Left ventricle myocardium inferior (tissue), 1 donor: ENCODE measurements at regions not wholly inside any gene's neighbourhood (a gene's known extent, or its start where the extent isn't known, plus 50 kb on each side); places are given as distances from the start of the nearest gene placed in this dataset.

Source experiments
- DNase-seq: peaks from one replicate; pipeline ENCODE4 v3.0.0-alpha.2; 2020
- H3K27ac ChIP-seq: fragments of 200-600 bp; replicated peaks from 2 replicates; pipeline ENCODE4 v1.8.0; 2021
- H3K27me3 ChIP-seq: fragments of 200-600 bp; 2 replicates; pipeline ENCODE4 v1.8.0; 2021; ENCODE audit warnings: low read depth
- H3K36me3 ChIP-seq: fragments of 200-600 bp; 2 replicates; pipeline ENCODE4 v1.8.0; 2021
- H3K4me1 ChIP-seq: fragments of 200-600 bp; 2 replicates; pipeline ENCODE4 v1.8.0; 2021
- H3K4me3 ChIP-seq: fragments of 200-600 bp; 2 replicates; pipeline ENCODE4 v1.8.0; 2021; ENCODE audit warnings: mild to moderate bottlenecking, moderate library complexity
- H3K9me3 ChIP-seq: fragments of 200-600 bp; replicated peaks from 2 replicates; pipeline ENCODE4 v1.8.0; 2021
- CTCF ChIP-seq: fragments of 200-600 bp; IDR thresholded peaks from 2 replicates; pipeline ENCODE4 v1.8.0; 2021; ENCODE audit warnings: antibody characterized with exemption, mild to moderate bottlenecking, borderline replicate concordance
- intact Hi-C: fragments of 100-400 bp; cut with micrococcal nuclease; formaldehyde crosslinking; loops from one replicate; pipeline ENCODE4 v1.11.0; 2022
- donor health status: DM: no; HTN: yes; CAD: no; lungs with severe emphysema.

DNA sequence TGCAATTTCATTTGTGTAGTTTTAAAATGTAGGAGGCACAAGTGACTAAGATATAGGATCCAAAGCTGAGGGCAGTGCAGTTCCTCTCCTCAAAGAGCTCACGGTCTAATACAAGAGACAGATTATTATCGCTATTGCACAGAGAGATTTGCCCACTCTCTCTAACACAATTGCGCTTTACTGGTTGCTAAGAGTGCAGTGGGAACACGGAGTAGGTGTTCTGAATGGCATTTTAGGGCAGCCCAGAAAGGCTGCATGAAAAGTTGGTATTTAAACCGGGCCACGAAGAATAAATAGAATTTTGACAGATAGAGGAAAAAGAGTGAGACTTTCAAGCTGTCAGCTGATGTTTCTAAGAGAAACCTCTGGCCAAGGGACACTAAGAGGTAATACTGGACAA is 79.5 kb downstream of the BLID start:
- H3K4me3 ChIP-seq = no peak overlapping the region
- intact Hi-C loops = no loop called here
- no peak for TF ChIP-seq CTCF

GRCh38 chr11:122036018-122036417 is 80.0 kb downstream of the BLID start:
- peaks cover 25% of the 10 kb centered on the region for H3K4me1 ChIP-seq
- intact Hi-C loops = no loop called here
- TF ChIP-seq CTCF = no peak
- no peaks in the 10 kb centered on the region for H3K36me3 ChIP-seq
- no peak for DNase-seq
- H3K27ac ChIP-seq = no peak overlapping the region
- H3K27me3 ChIP-seq = no peaks in the 10 kb centered on the region
- no peaks in the 10 kb centered on the region for H3K9me3 ChIP-seq
- H3K4me3 ChIP-seq = no peak overlapping the region

More for the DNA sequence above, 79.5 kb downstream of the BLID start:
- Histone ChIP-seq H3K27me3 (no peaks in the 10 kb centered on the region), H3K9me3 (no peaks in the 10 kb centered on the region), H3K36me3 (no peaks in the 10 kb centered on the region), H3K4me1 (peaks cover 25% of the 10 kb centered on the region), H3K27ac (no peak overlapping the region)
- no peak for DNase-seq

DNA sequence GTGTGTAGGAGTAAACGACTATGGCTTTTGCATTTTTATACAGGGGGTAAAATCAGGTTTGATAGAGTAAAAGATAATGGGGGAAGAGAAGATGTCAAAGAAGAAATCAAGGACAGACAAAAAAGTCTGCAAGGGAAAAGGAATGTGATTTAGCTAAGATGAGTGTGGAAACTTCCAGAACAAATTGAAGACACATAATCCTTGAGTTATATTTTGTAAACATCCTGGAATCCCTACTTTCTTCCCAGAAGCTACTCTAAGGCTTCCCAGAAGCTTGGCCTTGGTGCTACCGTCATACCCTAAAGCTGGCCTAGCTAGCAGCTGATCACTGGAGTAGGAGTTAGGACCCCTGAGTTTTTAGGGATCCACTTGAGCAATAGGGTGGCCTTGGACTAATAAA is 82.4 kb downstream of the BLID start:
- Histone ChIP-seq H3K9me3 (peaks cover 5% of the 10 kb centered on the region), H3K27me3 (no peaks in the 10 kb centered on the region), H3K4me1 (peaks cover 21% of the 10 kb centered on the region), H3K27ac (no peak overlapping the region), H3K4me3 (no peak overlapping the region), H3K36me3 (no peaks in the 10 kb centered on the region)
- no peak for TF ChIP-seq CTCF
- intact Hi-C loops = no loop called here
- DNase-seq = no peak

GRCh38 chr11:122033193-122033592 is 82.8 kb downstream of the BLID start:
- Histone ChIP-seq H3K36me3 (no peaks in the 10 kb centered on the region), H3K9me3 (peaks cover 5% of the 10 kb centered on the region), H3K27ac (no peak overlapping the region), H3K4me3 (no peak overlapping the region), H3K4me1 (peaks cover 21% of the 10 kb centered on the region), H3K27me3 (no peaks in the 10 kb centered on the region)
- TF ChIP-seq CTCF = no peak
- intact Hi-C loops = no loop called here
- DNase-seq = no peak

GRCh38 chr11:122032317-122032716 is 83.7 kb downstream of the BLID start:
- no peaks in the 10 kb centered on the region for H3K36me3 ChIP-seq
- intact Hi-C loops = no loop called here
- peaks cover 5% of the 10 kb centered on the region for H3K9me3 ChIP-seq
- no peak overlapping the region for H3K4me3 ChIP-seq
- peaks cover 21% of the 10 kb centered on the region for H3K4me1 ChIP-seq
- H3K27ac ChIP-seq = no peak overlapping the region
- DNase-seq = no peak
- no peak for TF ChIP-seq CTCF
- no peaks in the 10 kb centered on the region for H3K27me3 ChIP-seq

DNA sequence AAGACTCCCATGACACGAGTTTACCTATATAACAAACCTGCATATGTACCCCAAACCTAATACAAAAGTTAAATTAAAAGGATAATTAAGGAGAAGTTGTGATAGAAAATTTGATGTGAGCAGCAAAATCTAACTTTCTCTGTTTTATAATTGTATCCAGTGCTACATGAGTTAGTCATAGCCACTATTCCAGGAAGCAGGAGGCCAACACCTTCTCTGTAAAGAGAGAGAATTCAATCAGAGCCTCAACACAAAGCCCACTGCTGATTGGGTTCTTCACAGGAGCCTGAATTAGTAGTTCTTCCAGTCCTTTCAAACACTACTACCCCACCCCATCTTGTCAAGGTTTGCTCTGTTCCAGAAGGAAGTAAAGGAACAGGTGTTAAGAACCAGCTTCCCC is 84.2 kb downstream of the BLID start:
- Histone ChIP-seq H3K4me1 (peaks cover 21% of the 10 kb centered on the region), H3K36me3 (no peaks in the 10 kb centered on the region), H3K27me3 (no peaks in the 10 kb centered on the region), H3K27ac (no peak overlapping the region), H3K4me3 (no peak overlapping the region), H3K9me3 (peaks cover 5% of the 10 kb centered on the region)
- no peak for TF ChIP-seq CTCF
- DNase-seq = no peak
- intact Hi-C loops = no loop called here
